ENCODE measurements at regions not wholly inside any gene's neighbourhood (a gene's known extent, or its start where the extent isn't known, plus 50 kb on each side); places are given as distances from the start of the nearest gene placed in this dataset.

DNA sequence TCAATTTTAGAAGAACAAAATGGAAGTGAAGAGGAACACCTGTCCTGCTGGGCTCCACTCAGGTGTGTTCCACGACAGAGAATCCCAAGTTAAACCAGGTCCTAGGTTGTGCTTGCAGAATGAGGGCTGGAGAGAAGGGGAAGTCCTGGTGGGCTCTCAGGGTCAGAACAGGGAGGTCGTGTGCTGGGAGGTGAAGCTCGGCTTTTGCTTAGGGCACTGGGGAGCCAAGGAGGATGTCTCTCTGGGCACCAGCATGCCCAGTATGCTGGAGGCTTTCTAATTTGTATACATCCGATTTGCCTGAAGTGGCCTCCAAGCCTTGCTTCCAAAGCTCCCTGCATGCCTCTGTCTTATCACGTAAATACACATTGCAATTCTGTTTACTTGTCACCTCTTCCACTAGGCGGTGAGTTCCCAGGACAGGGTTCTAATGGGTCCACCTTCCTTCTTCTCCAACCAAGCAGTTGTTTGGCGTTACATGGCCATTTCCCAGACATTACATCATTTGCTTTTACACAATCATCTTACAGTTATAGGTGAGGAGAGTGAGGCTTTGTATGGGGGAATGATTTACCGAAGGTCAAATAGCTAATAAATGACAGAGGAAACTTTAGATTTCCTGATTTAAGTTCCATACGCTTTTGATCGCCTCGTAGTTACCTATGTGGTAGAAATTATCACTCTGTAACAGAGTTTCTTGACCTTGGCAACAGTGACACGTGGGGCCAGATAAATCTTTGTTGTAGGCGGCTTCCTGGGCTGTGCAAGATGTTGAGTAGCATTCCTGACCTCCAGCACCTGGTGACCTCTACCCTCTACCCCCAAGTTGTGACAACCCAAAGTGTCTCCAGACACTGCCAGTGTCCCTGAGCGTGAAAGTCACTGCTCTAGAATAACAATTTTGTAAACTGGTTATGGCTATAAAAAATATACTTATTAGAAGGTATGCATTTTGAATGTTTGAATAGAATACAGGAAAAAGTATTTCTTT, 901.5 kb downstream of the TBC1D22A start:
- DNase-seq (ENCODE audit: low read depth, low spot score): no peak

DNA sequence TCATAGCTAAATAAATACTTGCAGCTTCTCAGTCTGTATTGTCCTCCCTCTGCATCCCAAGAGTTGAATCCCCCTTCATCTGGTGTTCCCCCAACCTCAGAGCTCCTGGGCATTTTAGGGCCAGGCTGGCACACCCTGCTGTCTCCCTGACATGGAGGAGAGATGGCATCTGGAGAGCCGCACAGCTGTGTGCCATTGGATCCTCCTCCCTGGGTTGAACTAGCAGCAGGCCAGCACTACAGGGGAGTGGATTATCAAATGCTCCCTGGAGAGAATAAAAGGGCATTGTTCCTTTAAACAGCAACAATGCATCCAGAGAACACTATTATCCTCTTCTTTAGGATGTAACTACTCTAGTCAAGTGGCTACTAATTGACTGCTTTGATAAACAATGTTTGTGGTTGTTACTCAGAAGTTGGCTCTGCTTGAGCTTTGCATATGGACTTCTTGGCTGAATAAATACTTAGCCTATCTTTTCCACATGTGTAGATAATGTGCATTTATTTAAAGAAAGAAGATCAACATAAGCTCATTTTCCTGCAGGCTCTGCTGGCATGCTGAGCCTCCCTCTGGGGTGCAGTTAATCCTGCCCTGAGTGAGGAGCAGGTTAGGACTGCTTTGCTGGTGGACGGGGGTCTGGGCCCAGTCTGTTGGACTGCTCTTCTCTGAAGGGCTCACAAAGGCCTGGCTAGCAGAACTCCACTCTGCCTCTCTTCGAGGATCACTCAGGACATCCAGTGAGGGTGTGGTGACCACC, 897.2 kb downstream of the TBC1D22A start:
- DNase-seq (ENCODE audit: low read depth, low spot score): no peak

DNA sequence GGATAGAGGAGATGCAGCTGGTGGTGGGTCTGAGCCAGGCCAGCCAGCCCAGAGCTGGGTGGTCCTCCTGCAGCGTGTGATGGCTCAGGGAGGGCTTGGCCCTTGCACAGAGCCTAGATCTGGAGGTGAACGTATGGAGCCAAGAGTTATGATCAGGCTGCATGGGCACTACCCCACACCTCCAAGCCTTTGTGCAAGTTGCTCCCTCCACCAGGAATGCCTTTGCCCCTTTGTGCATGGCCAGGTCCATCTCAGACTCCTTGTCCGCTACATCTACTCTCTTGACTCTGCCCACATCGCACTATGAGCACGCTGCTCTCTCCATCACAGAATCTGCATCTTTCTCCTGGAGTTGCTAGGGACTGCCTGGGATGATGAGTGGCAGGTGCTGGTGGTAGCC, 895.7 kb downstream of the TBC1D22A start:
- no peak for DNase-seq (ENCODE audit: low read depth, low spot score)

DNA sequence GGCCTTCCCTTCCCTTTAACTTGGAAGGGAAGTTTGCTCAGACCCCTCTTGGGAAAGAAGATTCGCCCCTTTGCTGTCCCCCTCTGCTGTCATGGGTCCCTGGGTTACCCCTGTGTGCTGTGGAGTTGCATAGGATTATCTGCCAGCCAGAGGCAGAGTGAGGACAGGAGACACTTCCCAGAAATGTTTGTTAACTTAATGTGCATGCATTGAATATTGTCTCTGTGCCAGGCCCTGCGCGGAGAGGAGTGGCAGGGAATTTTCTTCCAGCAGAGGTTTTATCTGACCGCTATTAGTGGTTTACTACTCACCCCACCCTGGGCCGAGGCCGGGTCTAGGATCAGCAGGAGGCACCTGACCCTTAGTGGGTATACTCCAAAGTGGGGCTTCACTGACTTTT, 894.8 kb downstream of the TBC1D22A start:
- no peak for DNase-seq (ENCODE audit: low read depth, low spot score)

DNA sequence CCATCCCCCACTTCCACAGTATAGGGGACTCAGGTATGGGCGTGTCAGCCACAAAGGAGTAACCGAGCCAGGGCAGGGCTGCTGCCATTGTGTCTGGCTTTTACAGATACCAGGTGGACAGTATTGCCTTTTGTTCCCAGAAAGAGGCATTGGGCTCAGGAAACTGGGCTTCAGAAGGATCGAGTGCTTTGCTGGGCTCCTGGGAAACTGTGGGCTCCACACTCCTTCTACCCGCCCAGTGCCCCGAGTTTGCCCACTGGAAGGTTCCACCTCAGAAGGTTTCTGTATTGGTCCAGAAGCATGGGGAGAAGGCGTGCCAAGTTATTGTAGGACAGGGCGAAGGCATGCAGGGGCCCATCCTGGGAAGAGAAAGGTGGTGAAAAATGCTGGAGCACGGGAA, 894.4 kb downstream of the TBC1D22A start:
- DNase-seq (ENCODE audit: low read depth, low spot score): no peak

DNA sequence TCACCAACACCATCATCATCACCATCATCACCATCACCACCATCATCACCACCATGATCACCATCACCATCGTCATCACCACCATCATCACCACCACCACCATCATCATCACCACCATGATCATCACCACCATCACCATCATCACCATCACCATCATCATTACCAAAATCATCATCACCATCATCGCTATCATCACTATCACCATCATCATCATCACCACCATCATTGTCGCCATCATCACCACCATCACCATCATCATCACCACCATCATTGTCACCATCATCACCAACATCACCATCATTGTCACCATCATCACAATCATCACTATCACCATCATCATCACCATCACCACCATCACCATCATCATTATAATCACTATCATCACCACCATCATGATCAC, 893.5 kb downstream of the TBC1D22A start:
- DNase-seq (ENCODE audit: low read depth, low spot score): no peak

DNA sequence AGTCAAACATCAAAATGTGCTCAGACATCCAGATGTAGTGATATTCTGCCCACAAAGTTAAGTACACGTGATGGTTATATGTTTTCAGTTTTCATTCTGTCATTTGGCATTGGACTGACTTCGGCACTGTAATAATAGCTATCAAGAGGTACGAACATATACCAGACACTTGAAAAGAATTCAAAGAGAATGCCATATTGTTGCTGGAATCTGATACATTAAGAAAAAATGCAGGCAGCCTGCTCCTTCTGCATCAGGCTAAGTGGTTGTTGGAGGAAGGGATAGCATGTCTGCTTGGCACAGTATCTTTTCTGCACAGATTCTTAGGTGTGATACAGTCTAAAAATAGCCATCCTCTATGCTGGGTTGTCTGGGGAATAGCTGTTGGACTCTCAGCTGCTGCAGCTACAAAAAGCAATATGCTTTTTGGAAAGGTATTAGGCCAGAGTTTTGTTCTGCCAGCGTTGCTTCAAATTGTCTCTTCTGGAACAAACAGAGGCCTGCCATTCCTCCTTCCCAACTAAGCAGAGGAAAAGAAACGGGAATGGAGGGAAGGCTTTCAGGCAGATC, 892.6 kb downstream of the TBC1D22A start:
- DNase-seq (ENCODE audit: low read depth, low spot score): no peak

DNA sequence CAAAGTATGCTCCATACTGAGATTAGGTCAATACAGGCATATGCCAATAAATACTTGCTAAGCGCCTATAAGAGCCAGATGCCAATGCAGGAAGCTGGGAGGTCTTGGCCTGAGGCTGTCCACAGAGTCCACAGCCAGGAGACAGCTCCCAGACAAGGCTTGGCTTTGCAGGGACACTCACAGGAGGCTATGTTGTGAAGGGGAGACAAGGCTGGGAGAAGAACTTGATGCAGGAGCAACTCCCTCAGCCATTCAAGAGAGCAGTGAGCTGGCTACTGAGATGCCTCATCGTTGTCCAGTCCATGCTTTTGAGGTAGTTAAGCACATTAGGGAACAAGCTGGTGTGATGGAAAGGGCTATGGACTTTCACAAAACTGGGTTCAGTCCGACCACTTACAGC, 891.5 kb downstream of the TBC1D22A start:
- no peak for DNase-seq (ENCODE audit: low read depth, low spot score)

DNA sequence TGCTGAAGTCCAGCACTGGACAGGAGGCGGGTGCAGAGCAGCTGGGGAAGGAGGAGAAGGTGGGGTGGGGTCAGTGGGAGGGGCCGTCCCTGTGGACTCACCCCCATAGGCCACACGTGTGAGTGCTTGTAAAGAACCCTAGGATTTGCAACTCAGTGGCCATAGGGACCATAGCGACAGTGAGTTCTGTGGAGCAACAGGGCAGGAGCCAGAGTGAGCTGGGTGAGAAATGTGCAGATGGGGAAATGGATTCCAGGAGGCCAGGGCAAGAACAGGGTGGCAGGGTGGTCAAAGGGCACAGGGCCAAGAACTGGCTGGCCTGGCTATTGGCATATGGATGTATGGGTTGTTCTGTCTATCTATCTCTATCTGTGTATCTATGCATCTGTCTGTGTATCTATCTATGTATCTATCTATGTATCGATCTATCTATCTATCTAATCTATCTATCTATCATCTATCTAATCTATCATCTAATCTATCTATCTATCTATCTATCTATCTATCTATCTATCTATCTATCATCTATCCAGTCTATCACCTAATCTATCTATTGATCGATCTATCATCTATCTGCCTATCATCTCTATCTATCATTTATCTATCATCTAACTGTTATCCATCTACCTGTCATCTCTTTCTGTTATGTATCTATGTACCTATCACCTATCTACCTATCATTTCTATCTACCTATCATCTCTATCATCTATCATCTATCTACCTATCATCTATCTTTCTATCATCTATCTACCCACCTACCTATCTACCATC, 889.0 kb downstream of the TBC1D22A start:
- no peak for DNase-seq (ENCODE audit: low read depth, low spot score)

DNA sequence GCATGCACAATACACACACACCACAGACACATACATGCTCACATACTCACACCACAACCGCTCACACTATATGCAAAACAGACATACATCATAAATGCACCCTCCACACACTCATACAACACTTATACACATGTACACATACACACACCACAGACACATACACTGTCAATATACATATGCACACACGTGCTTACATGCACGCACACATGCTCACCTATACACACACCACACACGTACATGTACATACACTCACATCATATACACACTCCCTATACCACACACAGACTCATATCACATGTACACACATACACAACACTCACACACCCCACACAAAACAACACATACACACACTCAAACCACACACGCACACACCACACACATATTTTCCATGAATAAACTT, 885.3 kb downstream of the TBC1D22A start:
- DNase-seq (ENCODE audit: low read depth, low spot score): no peak

DNA sequence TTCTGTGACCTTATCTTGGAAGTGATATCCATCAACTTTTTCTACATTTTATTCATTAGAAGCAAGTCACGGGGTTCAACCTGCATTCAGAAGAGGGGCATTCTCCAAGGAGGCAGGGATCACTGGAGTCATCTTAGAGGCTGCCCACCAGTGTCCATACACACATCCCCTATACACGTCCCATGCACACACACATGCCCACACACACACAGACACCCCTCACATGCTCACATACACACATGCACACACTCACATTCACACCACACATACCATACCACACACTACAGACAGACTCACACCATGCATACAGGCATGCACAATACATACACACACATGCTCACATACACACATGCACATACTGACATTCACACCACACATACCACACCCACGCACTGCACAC, 884.7 kb downstream of the TBC1D22A start:
- no peak for DNase-seq (ENCODE audit: low read depth, low spot score)

DNA sequence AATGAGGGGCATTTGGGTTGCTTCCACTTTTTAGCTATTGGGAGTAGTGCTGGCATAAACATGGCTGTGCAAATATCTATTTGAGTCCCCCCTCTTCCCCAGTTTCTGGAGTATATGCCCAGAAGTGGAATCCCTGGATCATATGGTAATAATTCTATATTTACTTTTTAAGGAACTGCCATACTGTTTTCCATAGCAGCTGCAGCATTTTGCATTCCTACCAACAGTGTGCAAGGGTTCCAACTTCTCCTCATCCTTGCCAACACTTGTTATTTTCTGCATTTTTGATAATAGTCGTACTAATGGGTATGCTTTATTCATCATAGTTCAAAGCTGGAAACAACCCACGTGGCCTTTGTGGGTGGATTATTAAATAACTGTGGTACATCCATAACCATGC, 883.5 kb downstream of the TBC1D22A start:
- DNase-seq (ENCODE audit: low read depth, low spot score): no peak

DNA sequence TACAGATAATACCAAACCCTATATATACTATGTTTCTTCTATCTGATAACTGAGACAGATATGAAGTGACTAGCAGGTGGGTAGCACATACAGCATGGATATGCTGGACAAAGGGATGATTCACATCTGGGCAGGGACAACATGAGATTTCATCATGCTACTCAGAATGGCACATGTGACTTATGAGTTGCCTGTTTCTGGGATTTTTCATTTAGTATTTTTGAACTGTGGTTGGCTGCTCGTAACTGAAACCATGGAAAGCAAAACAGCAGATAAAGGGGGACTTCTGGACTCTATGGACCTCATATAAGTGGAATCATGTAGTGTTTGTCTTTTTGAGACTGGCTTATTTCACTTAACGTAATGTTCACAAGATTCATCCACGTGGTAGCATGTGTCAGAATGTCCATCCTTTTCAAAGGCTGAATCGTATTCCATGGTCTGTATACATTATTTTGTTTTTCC, 883.0 kb downstream of the TBC1D22A start:
- DNase-seq (ENCODE audit: low read depth, low spot score): no peak

DNA sequence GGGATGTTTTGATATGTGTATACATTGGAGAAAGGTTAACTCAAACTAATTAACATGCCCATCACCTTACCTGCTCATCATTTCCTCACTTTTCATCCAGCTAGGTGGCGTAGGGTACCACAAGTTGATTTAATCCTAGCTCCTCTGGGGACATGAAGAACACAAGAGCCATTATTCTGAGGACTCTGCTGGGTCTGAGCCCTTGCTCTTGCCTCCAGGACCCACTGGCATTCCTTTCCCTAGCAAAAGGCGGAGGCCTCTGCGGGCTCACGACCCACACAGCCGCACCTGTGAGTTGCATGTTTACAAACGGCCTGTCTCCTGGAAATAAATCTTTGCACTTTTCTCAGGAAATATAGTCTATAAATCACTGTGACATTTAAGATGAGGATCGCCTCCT, 871.9 kb downstream of the TBC1D22A start:
- no peak for DNase-seq (ENCODE audit: low read depth, low spot score)

DNA sequence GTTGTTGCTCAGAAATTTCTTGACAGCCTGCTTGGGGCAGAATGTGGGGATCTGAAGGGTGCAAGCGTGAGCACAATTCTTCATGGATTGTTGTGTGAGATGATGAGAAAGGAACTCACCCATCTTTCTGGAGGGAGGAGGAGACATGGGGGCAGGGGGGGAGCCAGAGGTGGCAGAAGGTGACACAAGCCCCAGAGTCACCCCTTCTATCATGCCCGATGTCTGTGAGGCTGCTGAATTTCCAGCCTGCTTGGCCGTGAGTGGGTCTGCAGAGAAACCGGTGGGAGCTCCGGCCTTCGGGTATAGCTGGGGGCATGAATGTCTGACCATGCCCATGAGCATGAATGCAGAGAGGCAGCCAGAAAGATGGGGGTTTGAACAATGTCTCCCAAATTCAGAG, 870.7 kb downstream of the TBC1D22A start:
- DNase-seq (ENCODE audit: low read depth, low spot score): no peak

DNA sequence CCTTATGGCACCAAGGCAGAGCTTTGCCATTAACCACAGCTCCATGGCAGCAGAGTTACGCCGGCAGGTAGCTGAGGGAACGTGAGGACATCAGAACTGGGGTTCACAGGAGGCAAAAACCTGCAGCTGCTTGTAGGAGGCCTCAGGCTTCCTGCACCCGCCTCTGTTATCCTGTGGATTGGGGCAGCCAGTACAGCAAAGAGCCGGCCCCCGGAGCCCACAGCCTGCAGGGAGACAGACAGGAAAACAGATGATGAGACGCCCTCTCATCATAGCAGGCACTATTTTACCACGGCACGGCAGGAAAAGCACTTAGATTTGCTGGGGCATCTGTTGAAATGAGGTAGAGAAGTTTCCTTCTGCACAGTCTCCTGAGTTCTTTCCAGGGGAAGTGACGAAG, 870.3 kb downstream of the TBC1D22A start:
- DNase-seq (ENCODE audit: low read depth, low spot score): no peak

DNA sequence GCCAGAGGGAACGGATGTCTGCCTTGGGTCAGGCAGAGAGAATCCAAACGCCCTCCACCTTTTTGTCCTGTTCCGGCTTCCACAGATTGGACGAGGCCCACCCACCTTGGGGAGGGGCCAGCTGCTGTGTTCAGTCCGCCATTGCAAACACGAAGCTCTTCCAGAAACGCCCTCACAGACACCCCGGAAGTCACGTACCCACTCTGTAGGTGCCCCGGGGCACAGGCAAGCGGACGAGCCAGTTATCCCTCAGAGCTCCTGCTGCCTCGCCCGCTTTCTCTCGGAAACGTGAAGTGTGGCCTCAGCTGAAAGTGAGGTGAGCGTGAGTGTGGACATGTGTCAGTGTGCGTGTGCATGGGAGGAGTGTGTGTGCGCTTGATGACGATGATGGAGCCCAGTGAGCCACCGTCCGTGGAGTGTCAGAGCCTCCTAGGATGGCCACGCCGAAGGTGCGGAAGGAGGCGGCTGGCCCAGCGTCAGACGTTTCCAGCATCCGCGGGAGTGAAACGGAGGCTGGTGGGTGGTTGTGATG, 869.2 kb downstream of the TBC1D22A start:
- DNase-seq (ENCODE audit: low read depth, low spot score): no peak

DNA sequence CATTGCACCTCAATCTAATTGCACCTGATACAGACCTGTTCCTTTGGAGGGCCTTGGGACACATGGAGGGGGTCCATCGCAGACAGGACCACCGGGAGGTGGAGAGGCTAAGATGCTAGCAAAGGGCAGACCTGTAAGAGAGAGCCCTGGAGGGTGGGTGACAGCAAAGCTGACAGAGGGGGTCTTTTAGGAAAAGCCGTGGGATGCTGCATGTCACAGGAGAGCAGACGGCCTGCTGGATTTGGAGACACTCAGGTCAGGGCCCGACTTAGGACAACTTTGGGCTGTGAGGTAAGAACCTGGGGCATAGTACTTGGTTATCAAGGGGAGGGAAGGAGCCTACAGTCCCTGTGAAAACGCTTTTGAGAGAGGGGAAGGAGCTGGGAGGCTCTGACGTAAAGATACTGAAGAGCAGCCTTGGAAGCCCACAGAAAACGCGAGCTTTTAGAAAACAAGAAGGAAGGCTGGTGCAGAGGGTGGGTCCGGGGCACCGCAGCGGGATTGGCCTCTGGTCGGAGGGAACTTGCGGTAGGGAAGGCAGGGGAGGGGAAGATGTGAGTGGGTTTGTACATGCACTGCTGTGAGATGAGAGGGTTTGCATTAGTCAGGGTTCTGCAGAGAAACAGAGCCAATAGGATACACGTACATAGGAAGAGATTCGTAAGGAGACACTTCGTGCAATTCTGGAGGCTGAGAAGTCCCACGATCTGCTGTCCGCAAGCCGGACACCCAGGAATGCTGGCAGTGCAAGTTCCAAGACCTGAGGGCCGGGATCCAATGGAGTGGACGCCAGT, 868.5 kb downstream of the TBC1D22A start:
- no peak for DNase-seq (ENCODE audit: low read depth, low spot score)

DNA sequence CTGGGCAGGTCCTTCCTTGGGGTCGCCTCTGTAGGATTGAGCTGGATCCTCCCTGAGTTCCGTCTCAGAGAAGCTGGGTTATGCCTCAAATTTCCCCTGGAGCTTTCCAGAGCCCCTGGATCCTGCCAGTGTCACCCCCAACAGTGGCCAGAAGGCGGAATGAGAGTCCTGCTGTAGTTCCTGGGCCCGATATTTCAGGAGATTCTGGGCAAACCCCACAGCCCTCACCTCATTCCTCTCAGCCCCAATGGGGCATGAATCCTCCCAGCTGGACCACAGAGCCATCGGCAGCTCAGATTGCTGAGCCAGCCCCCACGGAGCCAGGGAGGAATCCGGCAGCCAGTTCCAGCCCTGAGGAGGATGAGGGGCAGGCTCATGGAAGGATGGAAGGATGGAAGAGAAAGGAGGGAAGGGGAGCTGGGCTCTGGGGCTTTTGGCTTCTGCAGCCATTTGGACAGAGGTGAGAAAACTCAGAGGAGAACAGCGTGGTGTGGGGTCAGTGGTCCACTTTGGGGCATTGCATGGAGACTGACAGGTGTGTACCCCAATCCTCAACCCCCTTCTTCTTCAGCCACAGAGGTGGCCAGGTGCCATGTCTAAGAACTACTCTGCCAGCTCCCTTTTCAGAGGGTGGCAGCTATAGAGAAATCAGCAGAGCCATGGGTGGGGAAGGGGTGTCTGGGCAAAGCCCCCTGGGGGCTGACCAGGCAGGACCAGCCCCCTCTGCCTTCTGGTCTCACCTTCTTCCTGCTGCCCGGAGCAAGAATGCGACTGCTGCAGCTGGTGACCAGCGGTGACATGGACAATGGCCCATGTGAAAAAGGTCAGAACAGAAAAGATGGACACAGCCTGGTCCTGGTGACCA, 867.6 kb downstream of the TBC1D22A start:
- no peak for DNase-seq (ENCODE audit: low read depth, low spot score)
